ENCODE measurements at regions not wholly inside any gene's neighbourhood (a gene's known extent, or its start where the extent isn't known, plus 50 kb on each side); places are given as distances from the start of the nearest gene placed in this dataset.

GRCh38 chr6:147740916-147741315, 232.4 kb downstream of the SAMD5 start (continued):
- TF ChIP-seq CHD7 (IDR thresholded peaks at IDR 0.05; ENCODE audit: insufficient replicate concordance, low read length) (no peak), BCL11A (IDR thresholded peaks at IDR 0.05; ENCODE audit: low read depth in 2 of 2, low read length in 2 of 2) (no peak)

Measured in H1 (cell line).